Vagina (tissue), 2 donors: ENCODE measurements at regions not wholly inside any gene's neighbourhood (a gene's known extent, or its start where the extent isn't known, plus 50 kb on each side); places are given as distances from the start of the nearest gene placed in this dataset.

Source experiments
- CTCF ChIP-seq, 3 experiments: fragments of 450-650 bp in 2 of 3; fragments of 200-600 bp in 1 of 3; sonication (generic) in 1 of 3; IDR thresholded peaks; one replicate each; pipeline ENCODE4 v1.5.1; 2017 to 2019; ENCODE audit warnings: antibody characterized with exemption in 3 of 3, mild to moderate bottlenecking in 2 of 3, moderate library complexity in 2 of 3
- POLR2AphosphoS5 ChIP-seq, 2 donors: sonication (generic); formaldehyde crosslinking; IDR thresholded peaks; one replicate each; pipeline ENCODE4 v1.9.0; 2017; ENCODE audit warnings: antibody characterized with exemption in 2 of 2, mild to moderate bottlenecking in 2 of 2, low read depth in 1 of 2; ENCODE audit not compliant: insufficient read depth in 1 of 2

DNA sequence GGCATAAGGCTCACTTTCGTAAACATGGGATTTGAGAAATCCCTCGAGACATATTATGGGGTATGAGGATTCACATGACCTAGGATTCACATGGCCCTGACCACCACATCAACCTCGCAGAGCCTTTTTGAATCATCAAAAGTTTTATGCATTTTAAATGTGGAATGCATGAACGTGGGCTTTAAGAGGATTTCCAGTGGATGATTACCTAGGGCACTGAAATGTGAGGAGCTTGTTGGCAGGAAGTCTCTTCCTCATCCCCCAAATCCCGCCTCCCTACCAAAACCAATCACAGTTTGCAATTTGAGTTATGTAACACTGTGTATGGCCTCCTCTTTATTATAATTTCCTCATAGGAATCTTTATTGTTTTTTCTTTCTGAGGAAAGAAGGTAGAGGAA lies 659.6 kb upstream of the TBX3 start:
- TF ChIP-seq CTCF (IDR thresholded peaks at IDR 0.05) (no peak), POLR2AphosphoS5 (IDR thresholded peaks at IDR 0.05; ENCODE audit: insufficient read depth in 1 of 2, low read depth in 1 of 2) (no peak)
